ENCODE measurements at regions not wholly inside any gene's neighbourhood (a gene's known extent, or its start where the extent isn't known, plus 50 kb on each side); places are given as distances from the start of the nearest gene placed in this dataset.

DNA sequence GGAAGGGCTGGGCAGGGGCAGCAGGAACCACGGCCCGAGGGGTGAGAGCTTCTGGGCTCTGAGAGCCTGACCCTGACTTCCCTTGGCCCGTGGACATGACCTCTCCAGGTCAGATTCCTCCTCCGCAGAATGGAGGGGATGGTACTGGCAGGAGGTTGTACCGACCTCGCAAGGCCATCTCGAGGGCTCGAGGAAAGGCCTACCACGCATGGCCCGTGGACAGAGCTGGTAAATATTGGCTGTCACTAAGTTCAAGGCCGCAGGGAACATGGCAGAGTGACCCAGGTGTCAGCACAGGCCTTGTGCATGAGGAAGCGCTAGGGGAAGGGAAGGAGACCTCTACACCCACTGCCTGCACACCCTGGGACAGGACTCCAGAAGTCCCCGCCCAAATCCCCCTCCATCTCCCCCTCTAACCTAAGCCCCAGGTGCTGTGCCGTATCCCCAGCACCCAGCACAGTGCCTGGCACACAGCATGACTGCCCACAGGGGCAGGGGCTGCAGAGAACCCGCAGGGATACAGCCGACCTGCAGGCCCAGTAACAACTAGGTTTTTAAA is 54.9 kb upstream of the PPP2R5C start:
- DNase-seq (ENCODE audit: low read depth in 2 of 2) = no peak

DNA sequence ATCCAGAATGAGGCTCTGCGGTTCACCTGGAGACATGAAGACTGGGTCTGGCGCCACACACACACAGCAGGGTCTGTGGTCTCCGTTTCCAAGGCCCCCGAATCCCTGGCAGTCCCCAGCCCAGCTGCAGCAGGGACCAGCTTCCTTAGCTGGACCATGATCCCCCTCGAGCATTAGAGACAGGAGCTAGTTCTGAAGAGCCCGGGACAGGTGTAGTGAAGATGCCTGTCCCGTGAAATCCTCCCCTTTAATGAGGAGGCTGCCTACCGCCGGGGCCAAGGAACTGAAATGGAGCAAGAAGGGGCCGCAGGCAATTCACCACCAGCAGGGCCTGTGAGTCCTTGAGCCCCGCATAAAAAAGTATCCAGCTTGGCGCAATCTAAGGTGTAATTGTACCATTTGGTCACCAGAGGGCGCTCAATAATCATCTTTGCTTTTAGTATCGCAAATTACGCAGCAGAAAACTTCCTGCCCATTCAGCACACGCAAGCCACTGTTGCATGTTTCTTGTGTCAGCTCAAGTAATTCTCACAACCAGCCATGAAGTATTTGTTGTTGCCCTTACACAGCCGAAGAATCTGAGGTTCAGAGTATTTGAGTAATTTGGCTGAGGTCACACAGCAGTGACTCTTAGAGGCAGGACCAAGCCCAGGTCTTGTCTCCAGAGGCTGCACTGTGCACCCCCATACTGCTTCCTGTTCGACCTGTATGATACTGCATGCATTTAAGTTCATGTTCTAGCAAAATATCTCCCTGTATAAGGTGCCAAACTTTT is 54.3 kb upstream of the PPP2R5C start:
- DNase-seq (ENCODE audit: low read depth in 2 of 2) = peak in 1 of 2 donors; percentile 45

DNA sequence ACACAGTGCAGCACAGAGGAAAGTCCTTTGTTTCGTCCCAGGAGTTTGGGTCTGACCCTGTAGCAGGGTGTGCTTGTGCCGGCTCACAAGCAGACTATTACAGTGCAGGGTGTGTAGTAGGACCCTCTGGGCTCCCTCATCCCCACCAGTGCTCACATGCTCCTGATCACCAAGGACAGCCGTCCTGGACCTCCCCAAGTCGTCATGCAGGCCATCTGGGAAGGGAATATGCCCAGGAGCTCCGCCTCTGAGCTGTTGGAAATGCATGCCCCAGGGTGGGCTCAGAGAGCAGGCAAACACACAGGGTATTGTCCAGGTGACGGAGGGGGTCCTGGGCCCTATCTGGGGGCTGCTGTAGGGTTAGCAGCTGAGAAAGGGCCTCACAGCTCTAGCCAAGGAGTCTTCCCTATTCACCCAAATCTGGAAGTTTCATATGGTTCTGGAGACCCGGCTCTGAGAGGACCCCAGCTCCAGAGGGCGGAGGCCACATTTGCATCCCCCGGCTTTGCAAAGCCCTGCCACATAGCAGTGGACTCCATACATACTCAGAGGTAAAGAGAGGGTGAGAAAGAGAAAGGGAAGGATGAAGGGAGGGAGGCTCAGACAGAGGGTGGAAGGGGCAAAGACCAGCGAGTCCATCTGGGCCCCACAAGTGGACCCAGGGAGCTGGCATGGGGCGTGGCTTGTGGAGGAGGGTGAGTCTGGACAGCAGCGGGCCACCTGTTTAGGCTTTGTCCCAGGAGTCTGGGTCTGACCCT is 53.5 kb upstream of the PPP2R5C start:
- no peak for DNase-seq (ENCODE audit: low read depth in 2 of 2)

DNA sequence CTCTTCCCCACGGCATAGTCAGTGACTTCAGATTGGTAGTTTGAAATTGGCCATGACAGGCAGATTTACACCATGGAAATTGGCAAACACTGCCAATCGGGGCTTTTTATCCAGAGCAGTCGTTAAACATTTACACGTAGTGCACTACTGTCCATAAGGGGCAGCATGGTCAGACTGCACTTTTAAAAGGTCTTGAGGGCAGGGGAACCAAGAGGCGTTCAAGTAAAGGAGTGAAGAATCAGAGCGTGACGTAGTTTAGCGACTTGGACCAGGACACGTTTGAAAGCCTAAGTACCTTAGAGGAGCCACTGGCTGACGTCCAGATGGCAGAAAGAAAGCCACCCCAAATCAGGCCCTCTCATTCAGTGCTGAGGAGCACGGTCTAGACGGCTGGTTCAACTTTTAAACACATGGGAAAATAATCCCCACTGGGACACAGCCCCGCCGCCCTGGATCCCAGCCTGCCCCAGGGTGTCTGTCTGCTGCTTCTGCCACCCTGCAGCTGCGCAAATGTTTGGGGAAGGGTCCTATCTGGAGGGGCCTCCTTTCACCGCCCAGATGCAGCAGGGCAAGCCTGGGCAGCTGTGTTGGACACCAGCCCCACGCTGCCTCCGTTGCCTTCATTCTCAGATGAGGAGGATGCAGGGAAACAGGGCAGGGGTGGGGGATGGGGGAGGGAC is 52.5 kb upstream of the PPP2R5C start:
- DNase-seq (ENCODE audit: low read depth in 2 of 2) = no peak

DNA sequence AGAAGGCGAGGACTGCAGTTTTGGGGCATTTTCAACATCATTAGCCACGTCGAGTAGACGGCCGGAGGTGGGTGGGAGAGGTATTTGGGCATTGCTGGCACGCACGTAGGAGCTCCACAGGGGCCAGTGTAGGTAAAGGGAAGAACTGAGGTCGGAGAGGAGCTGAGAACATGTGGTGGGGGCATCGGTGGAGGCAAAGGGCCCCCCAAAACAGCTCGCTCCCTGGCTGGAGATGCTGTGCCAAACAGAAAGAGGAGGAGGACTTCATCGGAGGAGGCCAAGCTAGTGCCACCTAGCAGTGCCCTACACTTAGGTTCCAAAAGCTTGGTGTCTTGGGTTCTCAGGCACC is 52.0 kb upstream of the PPP2R5C start:
- no peak for DNase-seq (ENCODE audit: low read depth in 2 of 2)

DNA sequence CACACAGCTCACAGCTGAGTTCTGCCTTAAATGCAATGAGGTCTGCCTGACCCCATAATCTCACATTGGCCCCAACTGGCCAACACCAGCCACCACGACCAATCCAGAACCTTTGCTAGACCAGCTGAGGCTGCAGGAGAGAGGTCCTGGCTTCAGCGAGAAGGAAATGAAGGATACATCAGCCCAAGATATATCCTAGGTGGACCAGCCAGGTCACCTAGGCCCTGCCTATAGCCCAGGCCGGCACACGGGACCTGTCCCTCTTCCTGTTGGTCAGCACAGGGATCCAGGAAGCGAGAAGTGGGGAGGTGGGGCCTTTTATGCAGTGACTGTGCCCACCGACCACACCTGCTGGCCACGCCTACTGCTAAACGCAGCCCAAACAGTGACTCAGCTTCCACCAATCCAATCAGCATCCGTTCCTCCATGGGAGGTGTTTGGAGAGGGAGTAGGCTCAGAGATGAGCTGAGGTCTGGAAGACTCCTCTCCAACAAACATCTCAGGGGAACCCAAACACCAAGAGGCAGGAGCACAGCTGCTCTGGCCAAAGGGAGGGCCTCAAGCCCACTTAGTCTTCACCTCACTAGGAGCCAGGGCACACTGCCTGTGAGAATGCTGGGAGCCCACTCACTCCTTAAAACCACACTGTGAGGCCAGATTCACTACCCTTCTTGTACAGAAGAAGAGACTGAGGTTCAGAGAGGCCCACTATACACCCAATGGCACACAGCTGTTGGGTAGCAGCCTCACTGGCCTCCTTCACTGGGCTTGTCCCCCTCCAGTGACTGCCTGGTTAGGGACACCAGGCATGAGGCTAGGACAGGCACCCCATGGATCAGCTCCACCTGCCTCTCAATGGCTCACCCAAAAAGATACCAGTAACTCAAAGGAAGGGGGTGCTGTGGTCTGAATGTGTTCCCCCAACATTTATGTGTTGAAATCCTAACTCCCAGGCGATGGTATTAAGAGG is 51.3 kb upstream of the PPP2R5C start:
- DNase-seq (ENCODE audit: low read depth in 2 of 2) = no peak

DNA sequence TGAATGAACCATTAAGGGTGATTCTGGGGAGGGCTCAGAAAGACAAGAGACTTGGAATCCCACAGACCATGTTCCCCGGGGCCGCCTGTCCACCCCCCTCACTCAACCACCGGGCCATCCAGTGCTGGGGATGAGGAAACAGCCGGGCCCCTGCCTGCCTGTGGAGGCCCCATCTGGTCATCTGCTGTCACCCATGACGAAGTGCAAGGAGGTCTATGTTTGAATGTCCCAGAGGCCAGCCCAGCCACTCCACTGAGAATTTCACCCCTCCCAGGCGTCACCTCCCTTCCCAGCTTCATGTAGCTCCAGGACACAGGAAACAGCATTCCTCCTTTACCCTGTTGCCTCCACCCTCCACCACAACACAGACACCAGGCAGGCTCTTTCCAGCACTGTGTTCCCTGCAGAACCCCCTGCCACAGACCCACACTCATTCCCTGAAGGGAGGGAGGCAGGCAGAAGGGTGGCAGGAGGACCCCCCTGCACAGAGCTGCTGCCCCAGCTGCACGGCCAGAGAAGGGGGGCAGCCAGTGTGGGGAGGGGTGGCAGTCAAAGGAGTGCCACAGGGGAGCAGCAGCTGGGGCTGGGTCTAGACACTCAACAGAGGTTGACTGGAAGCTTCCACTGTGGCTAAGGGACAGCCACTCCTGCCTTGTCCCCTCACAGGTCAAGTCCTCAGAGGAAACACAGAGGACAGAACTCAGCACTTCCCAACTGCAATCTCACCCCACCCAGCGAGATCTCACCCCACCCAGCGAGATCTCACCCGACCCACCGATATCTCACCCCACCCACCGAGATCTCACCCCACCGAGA is 50.3 kb upstream of the PPP2R5C start:
- DNase-seq (ENCODE audit: low read depth in 2 of 2) = no peak
